Fibroblast of villous mesenchyme (primary cell): ENCODE measurements at regions not wholly inside any gene's neighbourhood (a gene's known extent, or its start where the extent isn't known, plus 50 kb on each side); places are given as distances from the start of the nearest gene placed in this dataset.

Experiments
- DNase-seq: peaks from one replicate; pipeline ENCODE4 v3.0.0-alpha.2; 2010; ENCODE audit warnings: low read depth
- H3K4me3 ChIP-seq: 2 replicates; pipeline ENCODE4 v1.5.1; 2011; ENCODE audit warnings: low read depth, mild to moderate bottlenecking, low read length
- TF ChIP-seq, protein P1 (sequence below): IDR thresholded peaks from 2 replicates; pipeline ENCODE4 v1.5.1; 2012; ENCODE audit warnings: low read depth, mild to moderate bottlenecking, low read length; ENCODE audit not compliant: insufficient read depth

DNA sequence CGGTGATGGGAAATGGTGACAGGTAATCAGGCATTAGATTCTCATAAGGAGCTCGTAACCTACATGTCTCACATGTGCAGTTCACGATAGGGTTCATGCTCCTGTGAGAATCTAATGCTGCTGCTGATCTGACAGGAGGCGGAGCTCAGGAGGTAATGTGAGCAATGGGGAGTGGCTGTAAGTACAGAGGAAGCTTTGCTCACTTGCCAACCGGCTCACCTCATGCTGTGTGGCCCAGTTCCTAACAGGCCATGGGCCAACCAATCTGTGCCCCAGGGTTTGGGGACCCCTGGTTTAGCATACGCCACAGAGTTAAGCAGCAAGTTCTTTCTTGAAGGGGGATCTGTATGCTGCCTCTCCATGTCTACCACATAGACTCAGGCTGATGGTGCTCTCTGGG lies 133.1 kb downstream of the IQUB start:
- no peak for DNase-seq
- no peak overlapping the region for H3K4me3 ChIP-seq
- TF ChIP-seq, protein P1, sequence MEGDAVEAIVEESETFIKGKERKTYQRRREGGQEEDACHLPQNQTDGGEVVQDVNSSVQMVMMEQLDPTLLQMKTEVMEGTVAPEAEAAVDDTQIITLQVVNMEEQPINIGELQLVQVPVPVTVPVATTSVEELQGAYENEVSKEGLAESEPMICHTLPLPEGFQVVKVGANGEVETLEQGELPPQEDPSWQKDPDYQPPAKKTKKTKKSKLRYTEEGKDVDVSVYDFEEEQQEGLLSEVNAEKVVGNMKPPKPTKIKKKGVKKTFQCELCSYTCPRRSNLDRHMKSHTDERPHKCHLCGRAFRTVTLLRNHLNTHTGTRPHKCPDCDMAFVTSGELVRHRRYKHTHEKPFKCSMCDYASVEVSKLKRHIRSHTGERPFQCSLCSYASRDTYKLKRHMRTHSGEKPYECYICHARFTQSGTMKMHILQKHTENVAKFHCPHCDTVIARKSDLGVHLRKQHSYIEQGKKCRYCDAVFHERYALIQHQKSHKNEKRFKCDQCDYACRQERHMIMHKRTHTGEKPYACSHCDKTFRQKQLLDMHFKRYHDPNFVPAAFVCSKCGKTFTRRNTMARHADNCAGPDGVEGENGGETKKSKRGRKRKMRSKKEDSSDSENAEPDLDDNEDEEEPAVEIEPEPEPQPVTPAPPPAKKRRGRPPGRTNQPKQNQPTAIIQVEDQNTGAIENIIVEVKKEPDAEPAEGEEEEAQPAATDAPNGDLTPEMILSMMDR = no peak

DNA sequence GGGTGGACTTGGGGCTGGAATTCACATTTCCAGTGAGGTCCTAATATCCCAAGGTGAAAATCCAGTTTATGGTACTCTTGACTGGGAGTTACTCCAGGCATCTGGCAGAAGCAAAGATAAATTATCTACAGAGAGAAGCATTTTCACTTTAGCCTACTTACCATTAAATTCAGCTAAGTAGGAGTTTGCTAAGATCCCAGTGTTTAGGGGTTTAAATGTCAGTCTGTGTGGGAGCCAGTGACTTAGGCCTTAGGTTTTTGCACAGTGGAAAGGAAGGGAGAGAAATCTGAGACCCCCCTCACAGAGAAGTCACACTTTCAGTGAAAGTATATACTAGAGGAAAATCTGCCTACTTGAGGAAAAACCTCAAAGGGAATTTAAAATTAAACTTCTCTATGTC lies 134.2 kb downstream of the IQUB start:
- DNase-seq = no peak
- H3K4me3 ChIP-seq = no peak overlapping the region
- TF ChIP-seq, protein P1 = no peak

DNA sequence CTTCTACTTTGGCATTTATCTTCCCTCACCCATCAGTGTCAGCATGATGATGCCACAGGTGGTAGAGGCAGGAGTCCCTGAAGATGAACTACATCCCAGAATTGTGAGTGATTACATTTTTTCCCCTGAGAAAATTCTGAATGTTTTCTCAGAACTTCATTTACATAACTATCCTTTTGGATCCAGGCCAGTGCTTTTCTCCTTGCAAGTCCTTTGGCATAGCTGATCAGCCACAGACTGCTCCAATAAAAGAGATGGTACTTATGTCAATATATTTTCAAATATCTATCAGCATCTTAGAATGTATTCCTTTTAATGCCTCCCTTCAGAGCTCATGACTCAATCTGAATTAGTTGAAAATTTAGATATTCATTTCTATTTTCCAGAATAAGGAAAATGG lies 135.5 kb downstream of the IQUB start:
- TF ChIP-seq, protein P1 = no peak
- no peak overlapping the region for H3K4me3 ChIP-seq
- no peak for DNase-seq

DNA sequence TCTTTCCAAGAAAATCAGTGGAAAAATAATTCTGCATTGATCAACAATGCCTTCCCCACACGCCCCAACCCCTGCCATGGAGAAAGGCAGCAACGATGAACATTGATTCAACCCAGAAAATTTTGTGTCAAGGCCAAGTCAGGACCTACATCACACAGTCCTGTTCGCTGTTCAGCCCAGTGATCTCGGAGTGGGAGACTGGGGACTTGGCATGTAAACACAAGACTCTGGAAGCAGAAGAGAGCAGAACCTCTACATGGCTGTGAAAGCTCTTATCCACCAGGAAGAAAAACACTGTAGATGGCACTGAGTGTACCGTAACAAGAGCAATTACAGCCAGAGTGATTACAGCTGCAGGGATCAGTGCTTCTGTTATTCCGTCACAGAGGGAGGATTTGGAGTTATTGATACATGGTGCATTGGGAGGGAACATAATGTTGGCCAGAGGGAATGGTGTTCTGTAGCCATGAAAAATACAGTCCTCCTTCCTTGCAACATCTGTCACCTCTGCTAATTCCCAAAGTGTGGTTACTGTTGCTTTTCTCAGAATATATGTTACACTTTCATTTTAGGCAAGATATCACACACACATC lies 136.6 kb downstream of the IQUB start:
- DNase-seq = no peak
- TF ChIP-seq, protein P1 = no peak
- H3K4me3 ChIP-seq = no peak overlapping the region

DNA sequence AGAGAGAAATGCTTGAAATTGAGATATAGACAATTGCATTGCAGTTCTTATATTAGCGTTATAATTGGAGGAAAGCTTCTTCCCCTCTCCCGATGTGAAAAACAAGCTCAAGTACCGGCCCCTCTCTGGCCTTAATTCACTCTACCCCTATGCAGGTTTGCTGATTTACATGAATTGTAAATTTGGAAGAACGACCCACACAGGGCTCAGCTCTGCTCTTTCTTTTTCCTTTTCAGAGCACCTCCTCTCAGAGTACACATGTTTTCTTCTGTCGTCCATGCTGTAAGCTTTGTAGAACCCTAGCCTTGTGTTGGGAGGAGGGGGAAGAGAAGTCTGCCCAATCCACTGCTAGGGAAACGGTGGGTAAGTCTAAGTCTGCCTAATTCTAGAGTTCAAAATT lies 140.8 kb downstream of the IQUB start:
- TF ChIP-seq, protein P1 = no peak
- no peak overlapping the region for H3K4me3 ChIP-seq
- DNase-seq = no peak

DNA sequence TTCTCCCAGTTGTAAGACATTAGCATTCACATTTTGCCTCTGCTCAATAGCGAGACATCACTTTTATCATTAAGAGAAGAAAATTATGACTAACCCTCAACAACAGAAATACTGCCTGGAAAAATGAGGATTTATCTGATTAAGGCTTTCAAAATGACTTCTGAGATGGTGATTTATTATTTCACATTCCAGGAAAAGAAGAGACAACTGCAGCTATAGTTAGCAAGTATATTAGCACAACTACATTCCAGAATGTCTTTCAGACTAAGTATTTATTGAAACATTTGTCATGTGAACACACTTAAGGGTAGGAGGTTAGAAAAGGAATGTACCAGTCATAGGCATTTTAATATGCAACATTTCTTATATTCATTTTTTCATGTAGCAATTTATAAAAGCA lies 162.0 kb downstream of the IQUB start:
- DNase-seq = peak; percentile 18
- H3K4me3 ChIP-seq = no peak overlapping the region
- TF ChIP-seq, protein P1 = no peak

DNA sequence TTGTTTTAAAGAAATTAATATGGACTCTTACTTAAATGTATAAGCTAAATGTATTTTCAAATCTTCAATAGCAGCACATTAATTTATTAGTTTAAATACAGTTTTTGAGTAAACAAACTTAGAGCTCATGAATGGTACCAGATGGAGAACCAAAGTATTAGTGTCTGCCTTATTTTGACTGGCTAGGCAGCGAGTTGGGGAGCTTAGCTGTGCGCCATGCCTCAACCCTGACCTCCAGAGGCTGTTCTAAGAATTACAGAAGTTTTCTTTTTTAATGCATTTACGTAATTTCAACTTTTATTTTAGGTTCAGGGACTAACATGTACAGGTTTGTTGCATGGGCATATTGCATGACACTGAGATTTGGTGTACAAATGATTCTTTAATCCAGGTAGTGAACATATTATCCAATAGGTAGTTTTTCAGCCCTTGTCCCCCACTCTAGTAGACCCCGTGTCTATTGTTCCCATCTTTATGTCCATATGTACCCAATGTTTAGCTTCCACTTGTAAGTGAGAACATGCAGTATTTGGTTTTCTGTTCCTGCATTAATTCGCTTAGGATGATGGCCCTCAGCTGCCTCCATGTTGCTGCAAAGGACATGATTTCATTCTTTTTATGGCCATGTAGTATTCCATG lies 166.8 kb downstream of the IQUB start:
- no peak overlapping the region for H3K4me3 ChIP-seq
- TF ChIP-seq, protein P1 = peak; percentile 70
- DNase-seq = peak; percentile 51
